GM19351 (cell line): ENCODE measurements at regions not wholly inside any gene's neighbourhood (a gene's known extent, or its start where the extent isn't known, plus 50 kb on each side); places are given as distances from the start of the nearest gene placed in this dataset.
A peak's percentile ranks its signal among the peaks of the same experiment; 100 is the strongest.

Experiments
- ATAC-seq: cut with Tn5 transposase; IDR thresholded peaks from one replicate; pipeline ENCODE4 v1.9.1; 2021; ENCODE audit warnings: mild to moderate bottlenecking, moderate library complexity; ENCODE audit not compliant: unreplicated experiment

DNA sequence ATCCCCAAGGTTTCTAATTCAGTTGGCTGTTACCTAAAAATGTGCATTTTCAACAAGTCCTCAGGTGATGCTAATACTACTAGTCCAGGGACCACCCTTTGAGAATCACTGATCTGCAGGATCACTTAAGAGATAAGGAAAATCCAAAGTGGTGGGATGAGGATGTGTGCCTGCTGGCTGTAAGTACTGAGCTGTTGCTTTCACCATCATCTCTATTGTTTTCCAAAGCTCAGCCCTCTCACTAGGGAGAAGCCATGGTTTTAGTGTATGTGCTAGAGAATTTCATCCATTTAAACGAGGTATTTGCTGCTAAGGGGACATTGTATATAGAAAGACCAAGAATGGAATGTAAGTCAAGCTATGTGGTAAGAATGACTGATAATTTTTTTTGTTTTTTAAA is 202.3 kb downstream of the KIF21A start:
- no peak for ATAC-seq

DNA sequence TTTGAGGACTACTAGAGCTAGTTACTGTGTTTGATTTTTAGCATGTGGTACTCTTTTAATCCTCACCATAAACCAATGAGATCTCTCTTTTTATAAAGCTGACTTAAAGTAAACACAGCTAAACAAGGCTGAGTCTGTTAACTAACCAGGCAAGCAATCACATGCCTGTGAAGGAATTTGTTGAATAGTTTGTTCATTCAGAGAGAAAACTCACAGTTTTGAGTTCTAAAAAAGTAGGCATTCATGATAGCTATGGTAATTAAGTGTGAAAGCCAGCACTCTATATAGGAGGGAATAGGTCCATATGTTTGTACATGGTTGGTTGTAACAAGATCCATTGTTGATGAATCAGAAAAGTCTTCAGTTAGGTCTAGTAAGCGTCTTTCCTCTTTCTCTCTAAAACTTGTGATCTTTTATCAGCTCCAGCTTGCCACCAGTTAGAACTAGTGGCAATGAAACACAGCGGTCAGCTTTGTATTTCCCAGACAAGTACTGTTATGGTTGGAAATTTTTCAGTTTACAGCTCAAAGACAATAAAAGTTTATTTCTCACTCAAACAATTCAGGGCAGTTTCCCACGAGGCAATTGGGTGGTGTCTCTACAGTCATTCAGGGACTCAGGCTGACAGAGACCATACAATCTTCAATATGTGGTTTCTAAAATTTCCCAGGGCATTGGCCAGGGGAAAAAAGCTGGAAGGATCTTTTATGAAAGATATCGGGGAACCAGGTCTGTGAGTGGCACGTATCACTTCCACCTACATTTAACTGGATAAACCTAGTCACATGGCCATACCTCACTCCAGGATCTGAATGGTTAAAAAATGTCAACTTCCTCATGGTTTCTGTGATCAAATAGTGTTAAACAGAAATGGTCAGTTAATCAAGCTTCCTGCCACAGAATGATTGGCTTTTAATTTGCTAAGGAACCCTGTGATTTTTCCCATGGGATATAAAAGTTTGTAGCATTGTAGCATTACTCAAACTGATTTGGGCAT is 203.1 kb downstream of the KIF21A start:
- ATAC-seq = no peak

DNA sequence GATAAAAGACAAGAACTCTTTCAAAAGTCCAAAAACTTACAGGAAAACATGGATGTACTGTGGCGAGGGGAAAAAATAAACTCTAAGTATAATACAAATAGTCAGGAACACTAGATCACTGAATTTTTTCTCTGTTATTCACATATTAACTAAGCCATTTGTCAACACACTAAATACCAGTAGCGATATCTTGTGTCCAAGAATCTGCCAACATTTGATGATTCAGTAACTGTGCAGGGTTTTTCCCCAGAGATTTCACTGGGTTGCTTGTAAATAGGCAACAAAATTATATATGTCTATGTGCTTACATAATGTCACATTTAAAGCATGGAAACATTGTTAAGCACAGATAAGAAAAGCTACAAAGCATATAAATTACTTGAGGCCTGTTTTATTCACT is 205.9 kb downstream of the KIF21A start:
- no peak for ATAC-seq

DNA sequence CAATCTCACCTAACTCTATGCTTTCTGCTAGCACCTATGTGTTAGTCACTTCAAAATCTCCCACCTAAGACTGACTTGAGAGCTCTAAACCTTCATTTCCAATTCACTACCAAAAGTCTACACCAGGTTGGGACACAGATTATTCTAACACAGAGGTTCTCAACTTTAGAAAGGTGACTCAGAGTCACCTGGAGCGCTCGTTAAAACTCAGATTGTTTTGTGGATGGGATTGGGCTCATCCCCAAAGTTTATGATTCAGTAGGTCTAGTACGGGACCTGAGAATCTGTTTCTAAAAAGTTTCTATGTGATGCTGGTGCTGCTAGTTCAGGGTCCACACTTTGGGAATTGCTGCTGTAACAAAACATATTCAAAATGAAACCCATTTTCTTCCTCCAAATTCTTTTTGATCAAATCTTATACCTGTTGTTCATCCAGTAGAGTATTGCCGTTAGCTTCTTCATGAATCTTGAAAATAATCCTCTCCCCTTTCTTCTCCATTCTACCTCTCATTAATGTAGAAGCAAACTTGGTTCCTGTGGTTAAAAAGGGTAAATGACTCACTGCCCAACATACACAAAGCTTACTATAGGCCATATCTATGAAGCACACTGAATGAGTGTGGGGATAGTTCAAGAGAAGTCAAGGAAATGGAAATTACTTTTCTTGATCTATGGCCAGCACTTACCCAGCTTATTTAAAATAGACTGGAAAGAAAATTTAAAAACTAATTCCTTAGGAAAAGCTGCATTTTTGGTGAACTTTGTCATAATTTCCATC is 206.7 kb downstream of the KIF21A start:
- ATAC-seq = no peak

DNA sequence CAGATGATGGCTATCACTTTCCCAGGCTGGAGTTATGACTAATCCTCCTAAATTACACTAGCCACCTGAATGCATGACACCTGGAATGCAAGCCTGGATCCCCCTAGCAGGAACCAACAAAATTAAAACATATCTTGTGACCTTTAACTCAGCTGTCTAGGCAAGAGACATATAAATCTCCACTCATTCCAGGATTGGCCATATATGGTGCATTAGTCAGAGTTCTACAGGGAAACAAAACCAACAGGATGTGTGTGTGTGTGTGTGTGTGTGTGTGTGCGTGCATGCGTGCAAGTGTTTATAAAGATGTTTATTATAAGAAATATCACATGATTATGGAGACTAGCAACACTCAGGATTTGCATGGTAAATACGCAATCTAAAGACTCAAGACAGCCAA is 212.8 kb downstream of the KIF21A start:
- ATAC-seq = no peak

DNA sequence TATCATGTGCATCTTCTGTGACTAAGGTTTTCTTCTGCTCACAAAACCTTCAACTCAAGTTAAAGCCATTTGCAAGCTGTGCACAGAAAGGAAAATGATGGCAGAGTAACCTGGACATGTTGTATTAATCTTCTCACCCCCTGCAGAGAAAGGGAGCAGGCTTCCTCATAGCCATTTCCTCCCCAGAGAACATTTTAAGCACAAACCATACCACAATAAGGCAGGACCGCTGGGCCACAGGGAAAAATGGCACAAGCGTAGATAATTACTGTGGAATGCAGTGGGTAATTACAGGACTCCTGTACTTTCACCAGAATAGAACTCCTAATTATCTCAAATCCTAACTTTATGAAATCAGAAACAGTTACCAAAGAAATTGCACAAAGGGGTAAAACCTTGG is 215.7 kb downstream of the KIF21A start:
- no peak for ATAC-seq

DNA sequence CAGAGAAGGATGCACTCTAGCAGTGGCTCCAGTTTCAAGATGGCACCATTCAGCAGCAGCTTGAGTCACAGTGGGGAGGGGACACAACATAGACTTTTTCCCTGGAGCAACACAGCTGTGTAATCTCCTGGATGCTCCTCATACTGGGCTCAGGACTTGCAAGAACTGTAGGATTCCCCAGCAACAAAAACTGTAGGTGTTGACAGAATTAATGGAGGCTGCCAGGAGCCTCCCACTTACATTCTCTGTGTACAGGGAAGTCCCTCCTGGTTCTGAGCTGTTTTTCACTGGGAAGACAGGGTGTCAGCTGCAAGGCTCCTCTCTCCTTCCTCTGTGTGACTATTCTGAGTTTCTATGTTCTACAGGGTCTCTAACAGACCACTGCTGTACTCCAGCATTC is 217.9 kb downstream of the KIF21A start:
- no peak for ATAC-seq

DNA sequence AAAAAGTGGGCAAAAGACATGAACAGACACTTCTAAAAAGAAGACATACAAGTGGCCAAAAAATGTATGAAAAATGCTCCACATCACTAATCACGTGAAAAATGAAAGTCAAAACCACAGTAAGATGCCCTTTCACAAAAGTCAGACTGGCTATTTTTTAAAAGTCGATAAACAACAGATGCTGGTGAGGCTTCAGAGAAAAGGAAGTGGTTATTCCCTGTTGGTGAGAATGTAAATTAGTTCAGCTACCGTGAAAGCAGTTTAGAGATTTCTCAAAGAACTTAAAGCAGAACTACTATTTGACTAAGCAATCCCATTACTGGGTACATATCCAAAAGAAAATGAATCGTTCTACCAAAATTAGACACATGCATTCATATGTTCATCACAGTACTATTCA is 237.0 kb downstream of the KIF21A start:
- ATAC-seq = peak; percentile 57

DNA sequence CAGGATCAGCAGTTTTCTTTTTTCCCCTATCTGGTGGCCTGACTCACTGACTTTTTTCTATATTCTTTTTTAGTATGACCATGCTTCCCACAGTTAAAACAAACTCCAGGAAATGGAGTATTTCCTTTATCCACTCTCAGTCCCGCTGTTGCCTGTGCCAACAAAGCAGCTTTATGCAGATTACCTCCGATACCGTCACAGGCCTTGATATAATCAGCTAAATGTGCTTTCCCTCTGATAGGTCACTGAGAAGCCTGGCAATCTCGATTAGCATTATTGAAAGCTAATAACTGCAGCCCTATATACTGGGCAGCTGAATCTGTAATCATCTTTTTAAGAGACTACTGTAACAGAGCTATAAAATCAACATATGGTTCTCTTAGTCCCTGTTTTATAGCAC is 243.6 kb downstream of the KIF21A start:
- no peak for ATAC-seq

DNA sequence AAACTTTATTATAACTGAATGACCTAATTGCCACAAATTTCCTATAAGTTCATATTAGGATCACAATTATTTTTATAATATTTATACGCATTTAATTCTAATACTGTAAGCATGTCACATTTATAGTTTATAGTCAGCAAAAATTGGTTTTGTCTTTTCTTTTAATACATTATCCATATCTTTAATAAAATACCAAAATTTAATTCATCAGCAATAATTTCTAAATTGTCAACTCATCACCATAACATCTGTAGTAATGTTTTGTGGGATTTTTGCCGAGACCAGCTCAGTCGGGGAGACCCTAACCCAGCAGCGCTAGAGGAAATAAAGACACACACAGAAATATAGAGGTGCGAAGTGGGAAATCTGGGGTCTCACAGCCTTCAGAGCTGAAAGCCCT is 254.2 kb downstream of the KIF21A start:
- no peak for ATAC-seq

DNA sequence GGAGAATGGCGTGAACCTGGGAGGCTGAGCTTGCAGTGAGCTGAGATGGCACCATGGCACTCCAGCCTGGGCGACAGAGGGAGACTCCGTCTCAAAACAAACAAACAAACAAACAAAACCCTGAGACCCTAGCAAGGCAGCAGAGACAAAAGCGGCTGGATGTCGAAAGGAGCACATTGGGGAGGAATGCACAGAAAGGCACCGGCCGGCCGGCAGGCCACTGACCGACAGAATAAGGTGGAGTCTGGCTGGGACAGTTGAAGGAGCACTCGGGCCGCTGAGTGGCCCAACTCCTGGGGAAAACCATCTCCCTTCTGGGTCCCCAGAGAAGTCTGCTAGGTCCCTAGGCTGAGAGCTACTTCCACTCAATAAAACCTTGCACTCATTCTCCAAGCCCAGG is 256.2 kb downstream of the KIF21A start:
- no peak for ATAC-seq

DNA sequence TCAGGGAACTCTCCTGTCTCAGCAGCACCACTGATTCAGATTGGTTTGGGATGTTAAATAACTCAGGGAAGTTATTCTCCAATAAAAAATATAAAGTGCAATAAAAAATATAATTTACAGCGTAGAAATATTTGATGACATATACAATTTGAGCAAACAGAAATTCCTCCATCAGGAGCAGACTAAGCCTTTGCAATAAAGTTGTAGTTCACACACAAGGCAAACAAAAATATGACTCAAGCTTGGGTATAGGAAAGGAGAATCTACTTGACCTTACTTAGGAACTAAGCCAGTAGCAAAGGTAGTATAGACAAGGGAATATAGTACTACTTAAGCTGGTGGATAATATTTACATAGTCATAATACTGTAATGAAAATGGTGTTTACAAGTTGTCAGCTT is 264.1 kb downstream of the KIF21A start:
- no peak for ATAC-seq

DNA sequence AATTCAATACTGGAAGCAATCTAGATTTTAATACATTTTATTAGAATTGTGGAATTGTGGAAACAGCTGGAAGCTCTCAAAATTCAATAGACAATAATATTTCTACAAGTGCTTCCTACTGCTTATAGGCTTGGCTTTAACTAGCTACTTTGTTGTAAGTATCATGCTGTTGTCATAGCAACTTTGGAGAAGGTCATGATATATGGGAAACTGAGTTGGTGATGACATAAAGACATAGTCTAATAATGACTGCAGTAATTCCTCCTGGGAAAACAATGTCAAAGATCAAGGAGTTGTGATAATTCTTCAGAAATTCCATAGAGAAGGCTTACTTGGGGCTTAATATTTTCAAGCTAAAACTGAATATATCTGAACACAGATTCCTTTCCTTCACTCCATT is 266.6 kb downstream of the KIF21A start:
- ATAC-seq = no peak

DNA sequence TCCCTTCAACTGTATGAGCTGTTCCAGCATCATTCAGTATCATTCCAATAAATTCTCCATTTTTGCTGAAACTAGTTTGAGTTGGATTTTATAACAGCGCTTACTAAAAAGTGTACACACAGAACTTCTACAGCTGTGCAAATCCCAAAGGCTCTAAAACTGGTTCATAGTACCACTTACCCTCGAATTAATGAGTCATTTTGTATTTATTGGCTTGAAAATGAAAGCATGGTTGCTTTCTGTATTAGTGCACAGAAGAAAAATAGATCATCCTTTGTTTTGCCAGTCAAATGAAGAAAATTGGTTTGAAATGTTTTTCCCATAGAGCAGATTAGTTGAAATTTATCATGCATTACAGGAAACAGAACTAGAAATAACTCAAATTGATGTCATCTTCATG is 268.3 kb upstream of the CPNE8 start:
- peak; percentile 78 for ATAC-seq

DNA sequence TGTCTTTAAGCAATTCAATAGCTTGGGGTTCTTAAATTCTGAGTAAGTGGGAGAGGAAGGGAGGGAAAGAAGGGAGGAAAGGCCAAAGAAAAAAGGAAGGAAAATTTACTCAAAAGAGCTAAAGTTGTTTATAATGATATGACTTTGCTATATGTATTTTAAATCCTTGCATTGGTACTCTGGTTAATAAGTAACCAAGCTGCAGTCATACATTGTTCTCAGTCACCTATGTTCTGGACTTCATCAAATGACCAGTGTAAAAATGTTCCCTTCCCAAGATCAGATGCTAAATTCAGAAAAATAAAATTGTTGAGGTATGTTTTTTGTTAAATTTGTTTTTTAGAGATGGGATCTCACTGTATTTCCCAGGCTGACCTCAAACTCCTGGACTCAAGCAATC is 259.9 kb upstream of the CPNE8 start:
- no peak for ATAC-seq

DNA sequence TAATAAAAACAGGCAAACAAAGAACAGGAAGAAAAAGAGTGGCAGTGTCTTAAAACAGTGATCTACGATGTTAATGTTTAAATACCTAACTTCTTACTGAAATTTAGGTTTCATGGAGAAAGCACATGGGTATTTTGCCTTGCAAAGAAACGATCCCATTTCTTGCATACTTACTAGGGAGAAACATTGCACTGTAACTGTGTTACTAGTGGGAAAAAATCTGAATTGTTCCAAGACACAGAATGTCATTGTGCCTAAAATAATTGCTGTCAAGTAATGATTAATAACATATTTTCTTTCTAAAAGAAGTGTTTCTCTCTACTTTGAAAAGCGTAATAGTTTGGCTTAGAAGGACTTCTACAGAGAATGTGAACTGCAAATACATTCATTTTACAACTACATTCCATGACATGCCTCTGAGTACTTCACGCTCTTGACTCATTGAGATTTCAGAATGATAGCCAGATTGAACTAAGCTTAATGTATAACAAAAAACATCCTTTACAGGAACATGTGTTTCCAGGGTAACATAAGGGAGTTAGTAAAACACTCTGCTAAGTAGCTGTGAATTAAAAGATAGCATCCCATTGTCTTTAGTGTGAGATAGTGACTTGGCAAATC is 256.2 kb upstream of the CPNE8 start:
- ATAC-seq = no peak

DNA sequence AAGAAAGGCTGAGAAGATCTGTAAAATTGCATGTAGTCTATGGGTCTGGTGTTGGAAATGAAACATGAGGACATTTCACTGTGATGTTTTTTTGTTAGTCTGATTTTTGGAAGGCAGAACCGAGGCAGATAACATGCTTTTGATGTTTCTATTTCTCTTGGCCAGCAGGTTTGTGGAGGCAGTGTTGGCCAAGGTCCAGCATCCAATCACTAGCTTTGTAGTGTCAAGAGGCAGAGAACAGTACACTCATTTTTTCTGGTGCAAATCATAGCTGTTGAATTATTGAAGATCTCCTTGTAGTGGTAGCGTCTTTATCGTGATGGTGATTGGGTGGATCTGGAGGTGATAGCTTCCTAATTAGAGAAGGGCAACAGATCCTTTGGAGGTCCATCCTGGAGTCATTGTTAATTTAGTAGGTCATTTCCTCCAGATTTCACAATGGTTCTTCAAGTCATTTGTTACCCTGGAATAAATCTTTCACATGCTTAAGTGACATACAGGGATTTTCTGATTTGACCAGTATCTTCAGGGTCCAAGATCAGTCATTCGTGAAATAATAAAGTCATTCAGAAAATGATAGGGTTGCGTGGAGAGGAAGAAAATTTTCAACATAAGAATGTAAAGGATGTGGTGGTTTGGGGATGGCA is 252.4 kb upstream of the CPNE8 start:
- no peak for ATAC-seq

DNA sequence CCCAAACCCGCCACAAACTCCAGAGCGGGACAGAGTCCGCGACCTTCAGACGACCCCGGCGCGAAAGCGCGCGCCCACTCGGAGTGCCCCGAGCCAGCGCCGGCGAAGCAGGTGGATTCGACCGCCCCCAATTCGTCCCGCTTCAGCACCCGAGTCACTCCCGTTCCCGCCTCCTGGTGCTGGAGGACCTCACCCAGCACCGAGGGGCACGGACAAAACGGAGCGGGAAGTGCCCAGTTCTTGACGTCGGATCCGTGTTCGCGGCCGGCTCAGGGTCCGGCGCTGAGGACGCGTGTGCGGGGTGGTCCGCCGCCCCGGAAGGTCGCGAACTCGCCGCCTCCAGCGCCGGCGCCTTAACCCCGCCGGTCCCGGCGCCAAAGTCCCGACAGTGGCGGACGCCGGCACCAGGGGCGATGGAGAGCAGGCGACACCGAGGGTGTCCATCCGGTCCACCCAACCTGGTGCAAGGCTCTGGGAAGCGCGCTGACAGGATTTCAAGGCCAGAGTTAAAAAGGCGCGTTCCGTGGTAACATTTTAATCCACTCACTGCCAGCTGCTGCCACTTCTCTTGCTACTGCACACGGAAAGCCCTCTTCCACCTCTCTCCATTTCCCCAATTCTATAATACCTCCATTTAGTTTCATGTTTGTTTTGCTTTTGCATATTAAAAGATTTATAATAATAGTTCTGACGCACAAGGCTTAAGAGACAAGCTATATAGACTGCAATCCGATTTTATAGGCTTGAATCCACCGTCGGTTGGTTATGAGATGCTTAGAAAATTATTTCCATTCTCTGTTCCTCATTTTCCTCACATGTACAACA is 240.0 kb upstream of the CPNE8 start:
- peak; percentile 91 for ATAC-seq

DNA sequence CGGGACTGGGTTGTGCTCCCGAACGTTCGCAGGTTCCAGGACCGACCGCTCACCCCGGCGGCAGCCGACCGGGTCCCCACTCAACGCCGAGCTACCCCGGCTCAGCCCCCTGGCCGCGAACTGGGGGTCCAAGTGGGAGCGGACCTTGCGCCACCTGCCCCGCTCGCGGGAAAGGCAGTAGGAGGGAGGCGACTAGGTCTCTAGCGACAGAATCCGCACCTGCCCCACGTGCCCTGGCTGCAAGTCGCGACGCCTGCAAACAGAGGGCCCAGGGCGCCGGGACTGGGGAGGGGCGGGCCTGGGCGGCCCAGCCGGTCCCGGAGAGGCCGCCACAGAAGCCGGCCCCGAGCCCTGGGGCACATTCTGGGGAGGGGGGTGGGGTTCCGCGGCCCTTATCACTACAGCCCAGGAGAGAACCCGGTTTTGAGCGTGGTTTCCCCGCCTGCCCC is 239.2 kb upstream of the CPNE8 start:
- ATAC-seq = no peak

DNA sequence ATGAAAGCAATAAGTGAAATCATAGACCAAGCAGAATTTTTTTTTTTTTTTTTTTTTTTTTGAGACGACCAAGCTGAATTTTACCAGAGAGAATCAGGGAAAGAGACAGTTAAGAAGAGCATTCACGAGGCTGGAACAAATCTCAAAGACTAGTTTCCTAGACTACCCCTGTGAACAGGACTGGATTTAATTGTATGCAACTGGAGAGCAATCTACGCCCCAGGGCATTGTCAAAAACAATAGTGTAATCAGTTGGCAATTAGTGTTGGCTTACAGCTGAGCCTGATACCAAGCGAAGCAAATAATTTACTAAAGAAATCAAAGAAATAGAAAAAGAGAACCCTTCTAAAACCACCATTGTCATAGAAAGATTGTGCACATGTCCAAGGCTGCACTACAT is 232.9 kb upstream of the CPNE8 start:
- ATAC-seq = no peak
